ENCODE measurements at regions not wholly inside any gene's neighbourhood (a gene's known extent, or its start where the extent isn't known, plus 50 kb on each side); places are given as distances from the start of the nearest gene placed in this dataset.
"Not testable (repeated sequence)": the region's sequence is repeated elsewhere in the genome, so short reads cannot be mapped to it uniquely, and the experiment has no call there.

GRCh38 chr5:99169309-99169708 lies 240.5 kb upstream of the CHD1 start:
- no peak for DNase-seq (ENCODE audit: low spot score)
- no peak for TF ChIP-seq CTCF (IDR thresholded peaks at IDR 0.05; ENCODE audit: extremely low read depth, missing control alignments)

- not testable (repeated sequence) for DNase-seq (ENCODE audit: low spot score)
Observed at GRCh38 chr5:99161538-99161937, 232.7 kb upstream of the CHD1 start.

- no peak for DNase-seq (ENCODE audit: low spot score)
- TF ChIP-seq CTCF (IDR thresholded peaks at IDR 0.05; ENCODE audit: extremely low read depth, missing control alignments) = no peak
Observed at GRCh38 chr5:99156688-99157087, 227.9 kb upstream of the CHD1 start.

GRCh38 chr5:99143283-99143795 lies 214.5 kb upstream of the CHD1 start:
- DNase-seq (ENCODE audit: low spot score) = not testable (repeated sequence)

- DNase-seq (ENCODE audit: low spot score) = no peak
- TF ChIP-seq CTCF (IDR thresholded peaks at IDR 0.05; ENCODE audit: extremely low read depth, missing control alignments) = no peak
Observed at GRCh38 chr5:99141534-99142128, 212.8 kb upstream of the CHD1 start.

- no peak for TF ChIP-seq CTCF (IDR thresholded peaks at IDR 0.05; ENCODE audit: extremely low read depth, missing control alignments)
- DNase-seq (ENCODE audit: low spot score) = no peak
Observed at GRCh38 chr5:99138911-99139310, 210.1 kb upstream of the CHD1 start.

GRCh38 chr5:99133921-99134320 lies 205.1 kb upstream of the CHD1 start:
- no peak for TF ChIP-seq CTCF (IDR thresholded peaks at IDR 0.05; ENCODE audit: extremely low read depth, missing control alignments)
- DNase-seq (ENCODE audit: low spot score) = no peak

GRCh38 chr5:99129768-99130501 lies 201.1 kb upstream of the CHD1 start:
- no peak for TF ChIP-seq CTCF (IDR thresholded peaks at IDR 0.05; ENCODE audit: extremely low read depth, missing control alignments)
- DNase-seq (ENCODE audit: low spot score) = no peak

Measured in GM20000 (cell line).